GM12878 (cell line): ENCODE measurements at regions not wholly inside any gene's neighbourhood (a gene's known extent, or its start where the extent isn't known, plus 50 kb on each side); places are given as distances from the start of the nearest gene placed in this dataset.
A peak's percentile ranks its signal among the peaks of the same experiment; 100 is the strongest.

Source experiments
- BACH1 ChIP-seq: fragments of 450-650 bp; IDR thresholded peaks from 2 replicates; pipeline ENCODE4 v1.6.1; 2017; ENCODE audit warnings: mild to moderate bottlenecking, borderline replicate concordance
- MXI1 ChIP-seq: fragments of 150-350 bp; IDR thresholded peaks from 2 replicates; pipeline ENCODE4 v1.6.1; 2011; ENCODE audit warnings: low read depth, mild to moderate bottlenecking, inconsistent platforms, low read length, improper control_type of control experiment
- MYB ChIP-seq: fragments of 150-350 bp; IDR thresholded peaks from 2 replicates; pipeline ENCODE4 v1.6.1; 2014; ENCODE audit warnings: mild to moderate bottlenecking, low read depth, low read length, borderline replicate concordance
- PKNOX1 ChIP-seq: fragments of 450-650 bp; IDR thresholded peaks from 2 replicates; pipeline ENCODE4 v1.6.1; 2016; ENCODE audit warnings: mild to moderate bottlenecking
- STAT1 ChIP-seq: fragments of 450-650 bp; conservative IDR thresholded peaks from 2 replicates; pipeline ENCODE4 v1.6.1; 2014; ENCODE audit warnings: antibody characterized with exemption, mild to moderate bottlenecking
- TARDBP ChIP-seq: IDR thresholded peaks from 2 replicates; pipeline ENCODE4 v1.6.1; 2016; ENCODE audit warnings: borderline replicate concordance
- YY1 ChIP-seq: IDR thresholded peaks from 2 replicates; pipeline ENCODE4 v1.6.1; 2011; ENCODE audit warnings: low read depth, mild to moderate bottlenecking, low read length
- ZNF592 ChIP-seq: fragments of 450-650 bp; IDR thresholded peaks from 2 replicates; pipeline ENCODE4 v1.6.1; 2017; ENCODE audit warnings: mild to moderate bottlenecking, moderate library complexity

GRCh38 chr5:99060306-99061261 is 131.8 kb upstream of the CHD1 start (continued):
- TF ChIP-seq MXI1: no peak
- TF ChIP-seq BACH1: no peak
- no peak for TF ChIP-seq MYB
- TF ChIP-seq ZNF592: no peak
- TF ChIP-seq PKNOX1: no peak
- no peak for TF ChIP-seq TARDBP
- 0 out of 2 replicates have a peak, but pooled peaks have one; percentile 51 for TF ChIP-seq YY1
- TF ChIP-seq STAT1: no peak
